Body of pancreas (tissue), 4 donors: ENCODE measurements at regions not wholly inside any gene's neighbourhood (a gene's known extent, or its start where the extent isn't known, plus 50 kb on each side); places are given as distances from the start of the nearest gene placed in this dataset.

Source experiments
- POLR2A ChIP-seq, 3 donors: fragments of 450-650 bp; IDR thresholded peaks; one replicate each; pipeline ENCODE4 v1.6.1; 2016; ENCODE audit warnings: antibody characterized with exemption in 3 of 3, mild to moderate bottlenecking in 2 of 3
- TF ChIP-seq, protein P1 (sequence below), 7 experiments: fragments of 450-650 bp in 4 of 7; fragments of 200-600 bp in 3 of 7; sonication (generic) in 3 of 7; IDR thresholded peaks; one replicate each; pipeline ENCODE4 v1.5.1; 2016 to 2019; ENCODE audit warnings: antibody characterized with exemption in 7 of 7

DNA sequence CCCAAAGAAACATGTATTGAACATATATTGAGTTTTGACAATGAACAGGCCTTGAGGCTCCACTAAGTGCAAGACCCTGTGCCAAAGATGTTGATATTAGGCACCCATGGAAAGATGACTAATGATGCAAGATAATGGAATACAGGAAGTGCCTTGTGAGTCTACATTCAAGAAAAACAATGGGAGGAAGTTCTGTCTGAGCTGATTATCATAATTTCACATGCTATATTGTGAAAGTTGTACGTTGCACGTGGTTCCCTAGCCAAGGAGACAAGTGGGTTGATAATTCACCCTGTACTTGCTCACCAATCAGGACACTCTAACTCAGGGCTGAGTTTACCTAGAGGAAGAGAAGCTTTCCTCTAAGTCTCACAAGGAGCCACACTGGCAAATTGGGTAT, 186.9 kb upstream of the STAC start:
- TF ChIP-seq, protein P1, sequence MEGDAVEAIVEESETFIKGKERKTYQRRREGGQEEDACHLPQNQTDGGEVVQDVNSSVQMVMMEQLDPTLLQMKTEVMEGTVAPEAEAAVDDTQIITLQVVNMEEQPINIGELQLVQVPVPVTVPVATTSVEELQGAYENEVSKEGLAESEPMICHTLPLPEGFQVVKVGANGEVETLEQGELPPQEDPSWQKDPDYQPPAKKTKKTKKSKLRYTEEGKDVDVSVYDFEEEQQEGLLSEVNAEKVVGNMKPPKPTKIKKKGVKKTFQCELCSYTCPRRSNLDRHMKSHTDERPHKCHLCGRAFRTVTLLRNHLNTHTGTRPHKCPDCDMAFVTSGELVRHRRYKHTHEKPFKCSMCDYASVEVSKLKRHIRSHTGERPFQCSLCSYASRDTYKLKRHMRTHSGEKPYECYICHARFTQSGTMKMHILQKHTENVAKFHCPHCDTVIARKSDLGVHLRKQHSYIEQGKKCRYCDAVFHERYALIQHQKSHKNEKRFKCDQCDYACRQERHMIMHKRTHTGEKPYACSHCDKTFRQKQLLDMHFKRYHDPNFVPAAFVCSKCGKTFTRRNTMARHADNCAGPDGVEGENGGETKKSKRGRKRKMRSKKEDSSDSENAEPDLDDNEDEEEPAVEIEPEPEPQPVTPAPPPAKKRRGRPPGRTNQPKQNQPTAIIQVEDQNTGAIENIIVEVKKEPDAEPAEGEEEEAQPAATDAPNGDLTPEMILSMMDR (IDR thresholded peaks at IDR 0.05), result no peak
- no peak for TF ChIP-seq POLR2A (IDR thresholded peaks at IDR 0.05)
